Gastroesophageal sphincter (tissue), 3 donors: ENCODE measurements at regions not wholly inside any gene's neighbourhood (a gene's known extent, or its start where the extent isn't known, plus 50 kb on each side); places are given as distances from the start of the nearest gene placed in this dataset.
"Not testable (repeated sequence)": the region's sequence is repeated elsewhere in the genome, so short reads cannot be mapped to it uniquely, and the experiment has no call there.

Source experiments
- CTCF ChIP-seq, 4 experiments: fragments of 200-600 bp in 2 of 4; fragments of 450-650 bp in 2 of 4; sonication (generic) in 1 of 4; IDR thresholded peaks; one replicate each; pipeline ENCODE4 v1.5.1; 2017 to 2019; ENCODE audit warnings: antibody characterized with exemption in 4 of 4, mild to moderate bottlenecking in 2 of 4, moderate library complexity in 2 of 4
- EP300 ChIP-seq: sonication (generic); formaldehyde crosslinking; IDR thresholded peaks from one replicate; pipeline ENCODE4 v1.6.1; 2017; ENCODE audit warnings: antibody characterized with exemption, mild to moderate bottlenecking
- POLR2A ChIP-seq, 2 donors: fragments of 450-650 bp; IDR thresholded peaks; one replicate each; pipeline ENCODE4 v1.6.1; 2017; ENCODE audit warnings: antibody characterized with exemption in 2 of 2, mild to moderate bottlenecking in 2 of 2, moderate library complexity in 1 of 2

GRCh38 chr19:23535901-23536300, 140.6 kb upstream of the ZNF91 start:
- not testable (repeated sequence) for TF ChIP-seq POLR2A (IDR thresholded peaks at IDR 0.05); CTCF (IDR thresholded peaks at IDR 0.05); EP300
